C4-2B (cell line): ENCODE measurements at regions not wholly inside any gene's neighbourhood (a gene's known extent, or its start where the extent isn't known, plus 50 kb on each side); places are given as distances from the start of the nearest gene placed in this dataset.

Experiments used
- ZFX ChIP-seq: fragments of 450-650 bp; IDR thresholded peaks from 2 replicates; pipeline ENCODE4 v1.6.1; 2017
- TF ChIP-seq, protein P1 (sequence below): fragments of 450-650 bp; conservative IDR thresholded peaks from 2 replicates; pipeline ENCODE4 v1.5.1; 2017; ENCODE audit warnings: mild to moderate bottlenecking

DNA sequence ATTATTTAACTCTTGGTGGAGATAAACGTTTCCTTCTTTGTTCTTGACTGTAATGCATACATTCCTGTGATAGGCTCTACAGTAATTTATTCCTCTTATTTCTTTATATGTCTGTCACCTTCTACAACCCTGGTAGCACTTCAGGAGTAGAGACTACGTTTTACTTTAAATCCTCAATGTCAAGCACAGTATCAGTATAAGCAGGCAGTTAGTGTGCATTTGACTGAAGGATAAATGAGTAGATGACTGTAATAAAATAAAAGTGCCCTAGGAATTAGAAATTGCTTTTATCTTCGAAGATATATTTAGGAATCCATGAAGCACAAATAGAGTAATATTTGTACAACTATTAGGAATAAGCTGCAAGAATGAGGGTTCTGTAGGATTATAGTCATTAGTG lies 599.6 kb upstream of the PRMT6 start:
- TF ChIP-seq, protein P1, sequence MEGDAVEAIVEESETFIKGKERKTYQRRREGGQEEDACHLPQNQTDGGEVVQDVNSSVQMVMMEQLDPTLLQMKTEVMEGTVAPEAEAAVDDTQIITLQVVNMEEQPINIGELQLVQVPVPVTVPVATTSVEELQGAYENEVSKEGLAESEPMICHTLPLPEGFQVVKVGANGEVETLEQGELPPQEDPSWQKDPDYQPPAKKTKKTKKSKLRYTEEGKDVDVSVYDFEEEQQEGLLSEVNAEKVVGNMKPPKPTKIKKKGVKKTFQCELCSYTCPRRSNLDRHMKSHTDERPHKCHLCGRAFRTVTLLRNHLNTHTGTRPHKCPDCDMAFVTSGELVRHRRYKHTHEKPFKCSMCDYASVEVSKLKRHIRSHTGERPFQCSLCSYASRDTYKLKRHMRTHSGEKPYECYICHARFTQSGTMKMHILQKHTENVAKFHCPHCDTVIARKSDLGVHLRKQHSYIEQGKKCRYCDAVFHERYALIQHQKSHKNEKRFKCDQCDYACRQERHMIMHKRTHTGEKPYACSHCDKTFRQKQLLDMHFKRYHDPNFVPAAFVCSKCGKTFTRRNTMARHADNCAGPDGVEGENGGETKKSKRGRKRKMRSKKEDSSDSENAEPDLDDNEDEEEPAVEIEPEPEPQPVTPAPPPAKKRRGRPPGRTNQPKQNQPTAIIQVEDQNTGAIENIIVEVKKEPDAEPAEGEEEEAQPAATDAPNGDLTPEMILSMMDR: no peak
- no peak for TF ChIP-seq ZFX
